GM23338 (cell line): ENCODE measurements at regions not wholly inside any gene's neighbourhood (a gene's known extent, or its start where the extent isn't known, plus 50 kb on each side); places are given as distances from the start of the nearest gene placed in this dataset.

Experiments
- ATAC-seq: fragments of 200-7000 bp; cut with Tn5 transposase; 3 replicates; pipeline ENCODE4 v1.9.1; 2020
- DNase-seq: peaks from one replicate; pipeline ENCODE4 v3.0.0-alpha.2; 2015; ENCODE audit warnings: low spot score
- H2AFZ ChIP-seq: fragments of 200-600 bp; sonication (generic); 2 replicates; pipeline ENCODE4 v1.8.0; 2016; ENCODE audit warnings: antibody characterized with exemption, mild to moderate bottlenecking, moderate library complexity
- H3F3A ChIP-seq: fragments of 200-600 bp; sonication (generic); replicated peaks from 2 replicates; pipeline ENCODE4 v1.8.0; 2017; ENCODE audit warnings: antibody characterized with exemption, mixed run types, low read depth
- H3K27ac ChIP-seq: fragments of 200-600 bp; sonication (generic); 2 replicates; pipeline ENCODE4 v1.6.1; 2016; ENCODE audit warnings: low read depth
- H3K27me3 ChIP-seq: fragments of 200-600 bp; sonication (generic); 2 replicates; pipeline ENCODE4 v1.8.0; 2016; ENCODE audit warnings: mild to moderate bottlenecking, mixed run types, moderate library complexity; ENCODE audit not compliant: insufficient read depth
- H3K36me3 ChIP-seq: fragments of 200-600 bp; sonication (generic); 2 replicates; pipeline ENCODE4 v1.8.0; 2016; ENCODE audit warnings: mild to moderate bottlenecking; ENCODE audit not compliant: insufficient read depth
- H3K4me1 ChIP-seq: fragments of 200-600 bp; sonication (generic); 2 replicates; pipeline ENCODE4 v1.8.0; 2016; ENCODE audit warnings: mild to moderate bottlenecking, moderate library complexity; ENCODE audit not compliant: insufficient read depth
- H3K4me2 ChIP-seq: fragments of 200-600 bp; sonication (generic); 2 replicates; pipeline ENCODE4 v1.7.1; 2017; ENCODE audit warnings: mixed run types
- H3K4me3 ChIP-seq: fragments of 200-600 bp; sonication (generic); 2 replicates; pipeline ENCODE4 v1.6.1; 2016; ENCODE audit warnings: mixed run types
- H3K79me2 ChIP-seq: fragments of 200-600 bp; sonication (generic); replicated peaks from 2 replicates; pipeline ENCODE4 v1.8.0; 2017; ENCODE audit warnings: mild to moderate bottlenecking; ENCODE audit not compliant: insufficient read depth
- H3K9me2 ChIP-seq: fragments of 200-600 bp; sonication (generic); 2 replicates; pipeline ENCODE4 v1.8.0; 2017; ENCODE audit not compliant: insufficient read depth
- H4K20me1 ChIP-seq: fragments of 200-600 bp; sonication (generic); replicated peaks from 2 replicates; pipeline ENCODE4 v1.8.0; 2017; ENCODE audit warnings: mild to moderate bottlenecking; ENCODE audit not compliant: insufficient read depth
- H3K27ac Mint-ChIP-seq: 2 replicates; pipeline ENCODE4 v1.8.0; 2020; ENCODE audit warnings: inconsistent platforms, mild to moderate bottlenecking, moderate library complexity, mixed read lengths
- H3K27me3 Mint-ChIP-seq: 3 replicates; pipeline ENCODE4 v1.8.0; 2022; ENCODE audit warnings: low read depth, mild to moderate bottlenecking, moderate library complexity, mixed read lengths, inconsistent platforms; ENCODE audit not compliant: insufficient read depth, poor library complexity
- H3K36me3 Mint-ChIP-seq: 3 replicates; pipeline ENCODE4 v1.8.0; 2021; ENCODE audit warnings: low read depth, mild to moderate bottlenecking, inconsistent platforms, moderate library complexity, mixed read lengths
- H3K4me1 Mint-ChIP-seq: 3 replicates; pipeline ENCODE4 v1.8.0; 2020; ENCODE audit warnings: mild to moderate bottlenecking, inconsistent platforms, mixed read lengths
- H3K4me3 Mint-ChIP-seq: 3 replicates; pipeline ENCODE4 v1.8.0; 2021; ENCODE audit warnings: moderate library complexity, mild to moderate bottlenecking, inconsistent platforms, mixed read lengths
- H3K9me3 Mint-ChIP-seq: 3 replicates; pipeline ENCODE4 v1.8.0; 2020; ENCODE audit warnings: moderate library complexity, mild to moderate bottlenecking, inconsistent platforms, mixed read lengths
- ETS1 ChIP-seq: IDR thresholded peaks from 2 replicates; pipeline ENCODE4 v1.6.1; 2016; ENCODE audit warnings: antibody characterized with exemption
- EZH2phosphoT487 ChIP-seq: fragments of 200-600 bp; sonication (generic); IDR thresholded peaks from one replicate; pipeline ENCODE4 v1.8.1; 2018; ENCODE audit warnings: antibody characterized with exemption; ENCODE audit not compliant: unreplicated experiment
- NANOG ChIP-seq: IDR thresholded peaks from 2 replicates; pipeline ENCODE4 v1.6.1; 2016; ENCODE audit warnings: antibody characterized with exemption, borderline replicate concordance
- POLR2AphosphoS5 ChIP-seq: IDR thresholded peaks from 2 replicates; pipeline ENCODE4 v1.6.1; 2016; ENCODE audit warnings: antibody characterized with exemption, low read depth
- REST ChIP-seq: IDR thresholded peaks from one replicate; pipeline ENCODE4 v1.6.1; 2018; ENCODE audit warnings: antibody characterized with exemption; ENCODE audit not compliant: unreplicated experiment
- ZNF331 ChIP-seq: fragments of 250-450 bp; sonication (Bioruptor Pico); IDR thresholded peaks from 2 replicates; pipeline ENCODE4 v1.5.0; 2020; ENCODE audit warnings: low read depth, mild to moderate bottlenecking, moderate library complexity
- ZNF462 ChIP-seq: fragments of 250-450 bp; sonication (Bioruptor Pico); IDR thresholded peaks from 2 replicates; pipeline ENCODE4 v1.5.0; 2020; ENCODE audit warnings: mild to moderate bottlenecking, moderate library complexity

- TF ChIP-seq ZNF462 (CRISPR knock-in tag) = no peak
- TF ChIP-seq POLR2AphosphoS5 = no peak
- TF ChIP-seq EZH2phosphoT487 = no peak
- TF ChIP-seq NANOG = no peak
- no peak for TF ChIP-seq ZNF331
Measured at GRCh38 chr3:164515256-164515655, 563.0 kb downstream of the SI start (continued).

- H3K27me3 ChIP-seq = no peaks in the 10 kb centered on the region
- TF ChIP-seq REST (no peak), ETS1 (no peak)
Measured at GRCh38 chr3:164514576-164514975, 563.7 kb downstream of the SI start.

More at GRCh38 chr3:164514576-164514975, 563.7 kb downstream of the SI start:
- Histone ChIP-seq H2AFZ (no peak overlapping the region), H3F3A (no peaks in the 10 kb centered on the region), H3K79me2 (no peaks in the 10 kb centered on the region), H3K4me1 (no peaks in the 10 kb centered on the region), H3K36me3 (no peaks in the 10 kb centered on the region), H3K4me3 (no peak overlapping the region), H3K27ac (no peak overlapping the region), H4K20me1 (no peaks in the 10 kb centered on the region), H3K4me2 (no peak overlapping the region), H3K9me2 (peaks cover 1% of the 10 kb centered on the region; the same call in 1 of the 2 replicates)
- H3K4me3 Mint-ChIP-seq = no peak overlapping the region
- H3K4me1 Mint-ChIP-seq = no peaks in the 10 kb centered on the region
- H3K9me3 Mint-ChIP-seq = no peaks in the 10 kb centered on the region; the same call in 2 of the 3 replicates
- no peak for ATAC-seq
- H3K36me3 Mint-ChIP-seq = no peaks in the 10 kb centered on the region; the same call in 2 of the 3 replicates
- DNase-seq = no peak
- H3K27ac Mint-ChIP-seq = no peak overlapping the region
- H3K27me3 Mint-ChIP-seq = peaks cover 2% of the 10 kb centered on the region
